Heart left ventricle (tissue), 16 donors: ENCODE measurements at regions not wholly inside any gene's neighbourhood (a gene's known extent, or its start where the extent isn't known, plus 50 kb on each side); places are given as distances from the start of the nearest gene placed in this dataset.

ENCODE experiments used
- ATAC-seq, 4 donors: fragments of 200-7000 bp; cut with Tn5 transposase; one replicate each; pipeline ENCODE4 v1.9.1; 2020 to 2022; ENCODE audit warnings: moderate library complexity in 4 of 4, mild to moderate bottlenecking in 3 of 4, moderate number of reproducible peaks in 1 of 4
- DNase-seq, 5 donors: peaks; one replicate each; pipeline ENCODE4 v3.0.0-alpha.2; 2020
- H3K27ac ChIP-seq, 12 donors: fragments of 200-600 bp; sonication (generic) in 4 of 12; one replicate each; pipeline versions ENCODE4 v1.5.0 to v1.8.0; 2016 to 2022; ENCODE audit warnings: mild to moderate bottlenecking in 2 of 12
- H3K27me3 ChIP-seq, 9 donors: fragments of 200-600 bp; sonication (generic) in 2 of 9; one replicate each; pipeline versions ENCODE4 v1.5.1 to v1.8.0; 2016 to 2022; ENCODE audit warnings: mild to moderate bottlenecking in 3 of 9
- H3K36me3 ChIP-seq, 9 donors: fragments of 200-600 bp; sonication (generic) in 2 of 9; one replicate each; pipeline versions ENCODE4 v1.5.0 to v1.8.0; 2018 to 2022; ENCODE audit warnings: mild to moderate bottlenecking in 2 of 9
- H3K4me1 ChIP-seq, 12 donors: fragments of 200-600 bp; sonication (generic) in 4 of 12; one replicate each; pipeline versions ENCODE4 v1.5.0 to v1.8.0; 2016 to 2022; ENCODE audit warnings: mild to moderate bottlenecking in 3 of 12
- H3K4me3 ChIP-seq, 12 donors: fragments of 200-600 bp; sonication (generic) in 4 of 12; one replicate each; pipeline versions ENCODE4 v1.5.0 to v1.8.0; 2017 to 2022; ENCODE audit warnings: mild to moderate bottlenecking in 9 of 12, moderate library complexity in 4 of 12
- H3K9me3 ChIP-seq, 12 donors: fragments of 200-600 bp; sonication (generic) in 4 of 12; one replicate each; pipeline versions ENCODE4 v1.5.0 to v1.8.0; 2016 to 2022; ENCODE audit warnings: mild to moderate bottlenecking in 1 of 12
- CTCF ChIP-seq, 12 donors: fragments of 200-600 bp; sonication (generic) in 4 of 12; IDR thresholded peaks; one replicate each; pipeline versions ENCODE4 v1.5.0 to v1.8.0; 2018 to 2022; ENCODE audit warnings: antibody characterized with exemption in 12 of 12, mild to moderate bottlenecking in 5 of 12
- POLR2A ChIP-seq, 2 donors: fragments of 450-650 bp; IDR thresholded peaks; one replicate each; pipeline ENCODE4 v1.6.1; 2017; ENCODE audit warnings: antibody characterized with exemption in 2 of 2, mild to moderate bottlenecking in 2 of 2, moderate library complexity in 2 of 2
- WGBS, 4 donors: extraction: QIAGEN DNeasy Blood & Tissue Kit in 2 of 4; methylation state at CpG; one replicate each; pipeline versions ENCODE4 v1.1.5 to v1.1.7; 2013 to 2018; 5-methylcytosine and 5-hydroxymethylcytosine counted together
- intact Hi-C, 10 donors: fragments of 100-400 bp; cut with DNase I; formaldehyde crosslinking; loops; one replicate each; pipeline versions ENCODE4 v1.11.1 to v1.14.2; 2022
- donor health status: ischemic (EF 13 %, LVEDD 7.1; RV severe dilation, severe dysfunction).
- donor health status: healthy with polysubstance abuse.
- donor health status: DM: no; HTN: yes; CAD: no.
- donor health status: DM: no; HTN: no; CAD: no.
- donor health status: ischemic (EF 25% LVEDD 6.9; RV normal size, moderate dysfunction).
- donor health status: ischemic (EF 25% LVEDD 5.7; RV mildly dilated, moderate dysfunction).
- donor health status: healthy.
- donor health status: DM: yes; HTN: yes; CAD: no.
- donor health status: ischemic (EF 35%, LVEDD 5.7; RV mildly dilated, moderate dysfunction).
- donor health status: nonischemic (EF 11% LVEDD 7.7; RV severe dilation, severe dysfunction).
- donor health status: DM: yes; HTN: yes; CAD: no.
- donor health status: PGD.
- donor health status: ischemic (EF 29% LVEDD 5.4; RV normal size, mild dysfunction).
- donor health status: nonischemic (EF 23%, LVEDD 6.1; RV moderate dilation, normal function).

DNA sequence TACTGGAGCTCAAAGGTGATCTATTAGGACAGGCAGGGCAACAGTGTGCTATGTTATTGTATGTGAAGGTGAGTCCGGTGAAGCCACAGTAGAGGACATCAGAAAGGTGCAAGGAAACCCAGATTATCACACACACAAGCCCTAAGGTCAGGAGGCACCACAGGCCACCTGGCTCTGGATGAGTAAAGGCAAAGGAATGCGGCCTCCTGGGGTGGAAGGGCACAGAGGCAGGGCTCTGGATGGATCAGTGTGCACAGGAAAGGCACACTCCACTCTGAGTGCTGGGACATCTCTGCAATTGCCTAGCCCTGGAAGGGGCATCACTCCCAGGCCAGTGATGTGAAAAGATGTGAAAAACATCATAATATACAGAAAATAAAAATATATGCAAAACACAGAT lies 683.5 kb downstream of the TRIML1 start:
- TF ChIP-seq CTCF (IDR thresholded peaks at IDR 0.05) (no peak), POLR2A (IDR thresholded peaks at IDR 0.05) (no peak)
- WGBS, 4 donors, result 70 to 79% (median 75%) methylated on average over 2 of the region's 2 CpGs
- DNase-seq (no peak), ATAC-seq (no peak)
- Histone ChIP-seq H3K27me3 (no peaks in the 10 kb centered on the region), H3K4me1 (no peaks in the 10 kb centered on the region), H3K4me3 (no peak overlapping the region), H3K9me3 (no peaks in the 10 kb centered on the region), H3K36me3 (no peaks in the 10 kb centered on the region), H3K27ac (no peak overlapping the region)
- intact Hi-C loops, result no loop called here

DNA sequence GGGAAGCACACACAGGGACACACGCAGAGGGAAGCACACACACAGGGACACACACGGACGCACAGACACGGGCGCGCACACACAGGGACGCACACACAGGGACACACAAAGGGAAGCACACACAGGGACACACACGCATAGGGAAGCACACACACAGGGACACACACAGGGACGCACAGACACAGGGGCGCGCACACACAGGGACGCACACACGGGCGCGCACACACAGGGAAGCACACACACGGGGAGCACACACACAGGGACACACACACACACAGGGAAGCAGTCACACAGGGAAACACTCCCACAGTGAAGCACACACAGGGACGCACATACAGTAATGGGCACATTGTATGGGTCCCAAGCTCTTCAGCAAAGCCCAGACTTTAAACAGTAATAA lies 685.3 kb downstream of the TRIML1 start:
- no peaks in the 10 kb centered on the region for H3K36me3 ChIP-seq
- 93 to 96% (median 94%) methylated on average over 17 of the region's 17 CpGs for WGBS, 4 donors
- H3K27ac ChIP-seq, result no peak overlapping the region
- H3K4me3 ChIP-seq, result no peak overlapping the region
- H3K9me3 ChIP-seq, result no peaks in the 10 kb centered on the region
- no peaks in the 10 kb centered on the region for H3K4me1 ChIP-seq
- no peaks in the 10 kb centered on the region for H3K27me3 ChIP-seq
- peak in 1 of 4 donors; percentile 18 for ATAC-seq
- DNase-seq, result no peak
- TF ChIP-seq POLR2A (IDR thresholded peaks at IDR 0.05), result no peak
- no peak for TF ChIP-seq CTCF (IDR thresholded peaks at IDR 0.05)
- intact Hi-C loops, result no loop called here

GRCh38 chr4:188826393-188826792 lies 687.2 kb downstream of the TRIML1 start:
- ATAC-seq (no peak), DNase-seq (no peak)
- intact Hi-C loops, result no loop called here
- Histone ChIP-seq H3K36me3 (no peaks in the 10 kb centered on the region), H3K4me1 (no peaks in the 10 kb centered on the region), H3K9me3 (no peaks in the 10 kb centered on the region), H3K27me3 (no peaks in the 10 kb centered on the region), H3K4me3 (no peak overlapping the region), H3K27ac (no peak overlapping the region)
- TF ChIP-seq CTCF (IDR thresholded peaks at IDR 0.05), result no peak
- no peak for TF ChIP-seq POLR2A (IDR thresholded peaks at IDR 0.05)

DNA sequence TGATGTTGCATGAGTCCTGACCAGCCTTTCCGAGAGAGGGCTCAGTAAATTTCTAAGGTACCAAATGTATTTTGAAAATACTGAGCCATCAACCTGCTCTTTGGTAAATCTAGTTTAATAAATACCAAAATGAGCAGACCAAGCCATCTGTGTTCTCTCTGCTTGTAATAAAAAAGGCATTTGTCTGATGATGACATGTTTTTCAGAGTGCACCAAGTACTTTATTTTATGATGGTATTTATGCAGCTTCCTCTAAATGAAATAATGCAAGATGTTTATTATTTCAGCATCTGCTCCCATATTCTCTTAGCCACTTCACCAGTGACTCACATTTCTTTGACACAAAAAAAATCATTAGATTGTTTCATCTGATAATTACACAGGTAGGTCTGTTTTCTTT lies 700.5 kb downstream of the TRIML1 start:
- DNase-seq (no peak), ATAC-seq (no peak)
- 85 to 100% (median 90%) methylated on average over 1 of the region's 1 CpG for WGBS, 4 donors
- no peaks in the 10 kb centered on the region for H3K27me3 ChIP-seq
- no peak overlapping the region for H3K27ac ChIP-seq
- no peaks in the 10 kb centered on the region for H3K9me3 ChIP-seq
- no peaks in the 10 kb centered on the region for H3K4me1 ChIP-seq
- no peaks in the 10 kb centered on the region for H3K36me3 ChIP-seq
- no peak overlapping the region for H3K4me3 ChIP-seq
- TF ChIP-seq CTCF (IDR thresholded peaks at IDR 0.05), result no peak
- no peak for TF ChIP-seq POLR2A (IDR thresholded peaks at IDR 0.05)
- intact Hi-C loops, result no loop called here
